ENCODE measurements at regions not wholly inside any gene's neighbourhood (a gene's known extent, or its start where the extent isn't known, plus 50 kb on each side); places are given as distances from the start of the nearest gene placed in this dataset.

- Histone ChIP-seq H3K14ac (ENCODE audit: insufficient read length) (no peak overlapping the region), H3K4me2 (ENCODE audit: insufficient read depth in 1 of 2, low read depth in 2 of 2, low read length in 2 of 2) (no peak overlapping the region), H3K56ac (replicated peaks; ENCODE audit: insufficient read length, low read depth, low read length) (no peak overlapping the region), H3K27me3 (replicated peaks in 1 of 4; ENCODE audit: control insufficient read depth in 3 of 4, extremely low read depth in 1 of 4, insufficient read depth in 3 of 4, low read length in 3 of 4) (no peaks in the 10 kb centered on the region; a peak in 1 of 7 replicates), H3K79me1 (ENCODE audit: low read depth, low read length) (no peaks in the 10 kb centered on the region), H3K27ac (ENCODE audit: low read depth, low read length) (no peak overlapping the region), H3K23ac (ENCODE audit: insufficient read length) (no peak overlapping the region), H2BK5ac (ENCODE audit: low read depth, low read length) (no peak overlapping the region), H3K9me3 (ENCODE audit: insufficient read depth in 2 of 2, low read depth in 1 of 2, low read length in 1 of 2) (no peaks in the 10 kb centered on the region), H3K4me3 (ENCODE audit: extremely low read depth in 1 of 4, insufficient read depth in 2 of 4, low read depth in 3 of 4, low read length in 4 of 4) (no peak overlapping the region), H3K18ac (ENCODE audit: extremely low read depth, low read length) (no peak overlapping the region), H3K9ac (replicated peaks in 1 of 4; ENCODE audit: extremely low read depth in 1 of 4, low read depth in 3 of 4, low read length in 3 of 4) (no peak overlapping the region), H3K4ac (replicated peaks; ENCODE audit: insufficient read length, low read depth, low read length) (no peak overlapping the region), H3K79me2 (ENCODE audit: control insufficient read depth in 1 of 2, insufficient read depth in 2 of 2, low read length in 2 of 2) (no peaks in the 10 kb centered on the region), H3K23me2 (ENCODE audit: low read depth, low read length) (peaks cover 3% of the 10 kb centered on the region; the same call in 1 of the 2 replicates), H3K4me1 (replicated peaks in 1 of 4; ENCODE audit: control insufficient read depth in 3 of 4, insufficient read depth in 4 of 4, low read length in 3 of 4) (peaks cover 4 to 12% (median 8%) of the 10 kb centered on the region in 4 experiments), H2AK5ac (ENCODE audit: low read depth, low read length) (no peak overlapping the region), H2BK12ac (ENCODE audit: low read depth, low read length) (no peak overlapping the region), H4K91ac (replicated peaks; ENCODE audit: insufficient read length, low read length) (no peak overlapping the region), H2BK20ac (ENCODE audit: low read length) (no peak overlapping the region), H4K8ac (ENCODE audit: extremely low read depth, insufficient read depth, low read length) (no peak overlapping the region), H2BK15ac (ENCODE audit: low read length) (no peak overlapping the region), H4K20me1 (replicated peaks in 1 of 2; ENCODE audit: control insufficient read depth in 1 of 2, insufficient read depth in 2 of 2, low read length in 2 of 2) (no peaks in the 10 kb centered on the region), H3K36me3 (ENCODE audit: control insufficient read depth in 2 of 4, insufficient read depth in 4 of 4, low read length in 3 of 4) (no peaks in the 10 kb centered on the region), H2BK120ac (replicated peaks; ENCODE audit: low read depth, low read length) (no peak overlapping the region), H2AFZ (ENCODE audit: low read length) (no peak overlapping the region), H4K5ac (ENCODE audit: insufficient read length, low read depth, low read length) (no peak overlapping the region)
- DNase-seq (ENCODE audit: low read depth in 1 of 2, low spot score in 2 of 2) (no peak), FAIRE-seq (no peak)
- POLR2A ChIA-PET (ENCODE audit: partially characterized antibody) = no interaction called here
- CTCF ChIA-PET (ENCODE audit: partially characterized antibody) = interaction anchor here (1.0 to 1.2 kb wide), 2 partner anchors 9 to 12 kb away, joined by 3 to 5 read pairs; no protein-coding TSS in a partner anchor
- WGBS, 2 experiments (ENCODE audit: extremely low coverage in 1 of 2, insufficient coverage in 1 of 2, insufficient read length in 1 of 2, insufficient replicate concordance in 2 of 2, low coverage in 1 of 2, low lambda C conversion rate in 2 of 2, missing lambda C conversion rate in 1 of 2) = 95% methylated on average over 1 of the region's 1 CpG; no CpG with 5 or more reads in 1 of the 2 experiments
- TF ChIP-seq POU5F1 (IDR thresholded peaks at IDR 0.05; ENCODE audit: low read depth, low read length) = no peak
- no peak for TF ChIP-seq ASH2L (IDR thresholded peaks at IDR 0.05; ENCODE audit: low read length)
- TF ChIP-seq POLR2AphosphoS5 (IDR thresholded peaks at IDR 0.05; ENCODE audit: low read depth, low read length) = no peak
Observed at GRCh38 chr6:40718401-40718800, 131.2 kb upstream of the LRFN2 start.
